GM12891 (cell line): ENCODE measurements at regions not wholly inside any gene's neighbourhood (a gene's known extent, or its start where the extent isn't known, plus 50 kb on each side); places are given as distances from the start of the nearest gene placed in this dataset.

Source experiments
- POLR2AphosphoS5 ChIP-seq: IDR thresholded peaks from 2 replicates; pipeline ENCODE4 v1.6.1; 2011; ENCODE audit warnings: low read depth, low read length, control low read depth
- TAF1 ChIP-seq: IDR thresholded peaks from 2 replicates; pipeline ENCODE4 v1.6.1; 2011; ENCODE audit warnings: low read depth, low read length, control low read depth

DNA sequence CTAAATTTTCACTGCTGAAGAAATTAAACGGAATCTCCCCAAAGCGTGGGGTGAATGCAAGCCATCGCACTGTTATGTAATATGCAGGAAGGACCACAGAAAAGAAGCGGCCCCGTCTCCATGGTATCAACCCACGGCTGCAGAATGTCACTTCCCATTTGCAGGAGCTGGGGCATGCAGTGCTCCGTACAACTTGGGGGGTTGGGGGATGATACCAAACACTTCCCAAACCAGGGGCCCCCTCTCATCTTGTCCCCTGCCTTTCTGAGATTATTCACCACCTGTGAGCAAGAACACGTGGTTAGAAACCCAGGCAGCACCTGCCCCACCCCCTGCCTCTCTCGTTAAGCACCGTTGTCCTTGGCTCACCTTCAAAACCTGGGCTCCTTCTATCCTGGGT lies 505.1 kb upstream of the TMEM132C start:
- TF ChIP-seq POLR2AphosphoS5 (no peak), TAF1 (no peak)
